NCI-H524 (cell line): ENCODE measurements at regions not wholly inside any gene's neighbourhood (a gene's known extent, or its start where the extent isn't known, plus 50 kb on each side); places are given as distances from the start of the nearest gene placed in this dataset.

Experiments used
- DNase-seq, 2 experiments: peaks; one replicate each; lab custom pipeline; 2025; lab: John Stamatoyannopoulos, UW

DNA sequence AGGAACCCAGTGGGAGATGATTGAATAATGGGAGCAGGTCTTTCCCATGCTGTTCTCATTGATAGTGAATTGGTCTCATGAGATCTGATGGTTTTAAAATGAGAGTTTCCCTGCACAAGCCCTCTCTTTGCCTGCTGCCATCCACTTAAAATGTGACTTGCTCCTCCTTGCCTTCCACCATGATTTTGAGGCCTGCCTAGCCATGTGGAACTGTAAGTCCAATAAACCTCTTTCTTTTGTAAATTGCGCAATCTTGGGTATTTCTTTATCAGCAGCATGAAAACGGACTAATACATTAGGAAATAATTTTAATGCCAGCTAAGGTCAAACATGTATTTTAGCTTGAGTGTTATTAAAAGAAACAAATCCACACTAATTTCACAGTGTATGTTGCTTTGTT is 517.6 kb upstream of the ALCAM start:
- no peak for DNase-seq

DNA sequence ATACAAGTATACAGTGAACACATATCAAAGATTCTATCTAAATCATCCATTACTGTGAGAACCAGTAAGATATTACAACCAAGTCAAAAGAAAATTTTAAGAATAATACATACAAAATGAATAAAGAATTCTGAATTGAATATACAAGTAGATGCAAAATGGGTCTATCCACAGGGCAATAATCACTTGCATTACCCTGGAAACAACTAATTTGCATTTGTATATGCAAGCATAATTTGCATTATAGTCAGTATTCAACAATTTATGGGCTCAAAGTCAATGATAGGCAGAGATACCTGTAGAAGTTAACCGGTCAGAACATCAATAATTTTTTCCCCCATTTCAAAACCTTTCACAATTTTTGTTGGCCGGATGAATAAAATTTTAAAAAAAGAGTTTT is 512.2 kb upstream of the ALCAM start:
- no peak for DNase-seq

DNA sequence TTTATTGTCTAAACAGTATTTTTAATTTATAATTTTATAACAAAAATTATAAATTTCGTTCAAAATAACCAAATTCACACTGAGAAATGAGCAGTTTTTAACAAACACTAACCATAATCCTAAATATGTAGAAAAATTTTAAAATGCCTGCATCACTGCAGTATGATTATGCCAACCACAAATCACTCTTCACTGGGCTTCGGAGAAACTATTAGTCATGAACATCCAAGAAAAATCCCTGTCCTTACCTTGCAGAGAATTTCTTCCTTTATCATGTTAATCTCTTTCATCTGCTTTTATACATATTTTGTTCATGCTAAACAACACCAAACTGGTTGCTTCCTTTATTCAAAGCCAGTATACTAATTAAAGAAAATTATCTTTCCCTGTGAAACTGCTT is 511.0 kb upstream of the ALCAM start:
- no peak for DNase-seq

GRCh38 chr3:104856741-104857140 is 510.0 kb upstream of the ALCAM start:
- no peak for DNase-seq

GRCh38 chr3:104868291-104868690 is 498.4 kb upstream of the ALCAM start:
- DNase-seq = no peak

DNA sequence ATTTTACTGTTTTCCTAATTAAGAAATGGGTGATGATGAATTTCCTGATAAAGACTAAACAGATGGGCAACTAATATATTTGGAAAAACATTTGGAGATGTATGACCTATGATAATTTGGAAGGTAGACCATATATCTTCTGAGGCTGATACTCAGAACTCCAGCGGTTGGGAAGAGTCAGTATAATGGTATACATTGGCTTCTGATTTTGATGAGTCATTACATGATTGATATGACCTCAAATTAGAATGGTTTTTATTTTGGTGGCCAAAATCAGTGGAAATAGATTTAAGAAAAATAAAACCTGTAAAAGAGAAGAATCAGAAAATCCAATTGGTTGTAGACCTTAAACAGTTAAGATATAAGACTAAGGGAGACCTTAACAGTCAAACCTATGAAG is 496.4 kb upstream of the ALCAM start:
- no peak for DNase-seq

DNA sequence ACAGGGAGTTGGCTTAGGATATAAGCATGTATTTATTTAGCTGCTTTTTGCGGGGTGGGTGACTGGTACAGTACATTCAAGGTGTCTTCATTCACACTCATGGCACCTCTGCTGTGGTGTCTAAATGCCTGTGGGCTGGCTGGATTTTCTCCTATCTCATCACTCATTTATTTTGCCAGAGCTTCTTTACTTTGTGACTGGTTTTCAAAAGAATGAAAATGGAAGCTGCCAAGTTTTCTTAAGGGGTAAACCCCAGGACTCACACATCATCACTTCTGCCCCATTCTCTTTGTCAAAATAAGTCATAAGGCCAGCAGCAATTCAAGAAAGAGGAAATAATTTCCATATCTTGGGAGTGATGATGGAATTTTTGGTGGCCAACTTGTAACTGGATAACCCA is 493.4 kb upstream of the ALCAM start:
- no peak for DNase-seq

- no peak for DNase-seq
These were observed 488.3 kb upstream of the ALCAM start for GRCh38 chr3:104878395-104878794.

DNA sequence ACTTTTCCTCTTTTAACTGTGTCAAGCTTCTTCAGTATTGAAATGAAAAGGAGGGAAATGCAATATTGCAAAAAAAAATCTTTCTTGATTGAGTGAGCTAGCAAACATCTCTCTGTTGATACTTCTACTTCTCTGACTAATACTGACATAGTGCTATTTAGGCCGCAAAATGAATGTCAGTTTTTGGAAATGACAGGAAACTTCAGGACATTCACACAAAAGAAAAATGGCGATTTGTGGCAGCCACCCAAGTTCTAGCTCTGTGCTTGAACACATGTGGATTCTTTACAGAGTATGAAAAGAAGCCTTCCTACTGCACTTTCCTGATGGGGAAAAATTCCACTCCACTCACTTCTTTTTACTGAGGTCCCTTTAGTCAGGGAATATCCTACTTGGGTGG is 486.8 kb upstream of the ALCAM start:
- no peak for DNase-seq

DNA sequence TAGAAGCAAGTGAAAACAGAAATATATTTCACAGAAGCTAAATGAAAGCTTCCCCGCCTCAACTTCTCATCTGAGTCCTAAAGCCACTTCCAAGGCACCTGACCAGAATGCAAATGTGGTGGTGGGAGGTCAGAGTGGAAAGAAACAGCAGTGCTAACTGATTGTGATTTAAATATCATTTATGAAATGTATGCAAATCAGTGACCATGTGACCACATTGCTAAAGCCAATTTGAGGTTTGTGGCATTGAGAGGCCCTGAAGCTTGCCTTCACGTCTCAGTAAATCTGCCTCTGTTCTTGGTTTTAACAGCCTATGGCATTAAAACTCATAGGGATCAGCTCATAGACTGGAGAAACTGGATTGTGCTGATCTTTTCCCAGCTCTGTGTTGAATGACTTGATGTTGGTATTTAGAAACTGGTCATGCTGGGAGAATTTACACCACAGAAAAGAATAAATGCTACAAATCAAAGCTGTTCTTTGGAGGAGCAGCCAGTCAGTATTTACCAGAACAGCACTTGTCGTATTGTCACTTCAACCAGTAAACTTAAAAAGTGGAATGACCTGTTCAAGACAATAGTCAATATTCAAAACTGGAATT is 481.4 kb upstream of the ALCAM start:
- no peak for DNase-seq

DNA sequence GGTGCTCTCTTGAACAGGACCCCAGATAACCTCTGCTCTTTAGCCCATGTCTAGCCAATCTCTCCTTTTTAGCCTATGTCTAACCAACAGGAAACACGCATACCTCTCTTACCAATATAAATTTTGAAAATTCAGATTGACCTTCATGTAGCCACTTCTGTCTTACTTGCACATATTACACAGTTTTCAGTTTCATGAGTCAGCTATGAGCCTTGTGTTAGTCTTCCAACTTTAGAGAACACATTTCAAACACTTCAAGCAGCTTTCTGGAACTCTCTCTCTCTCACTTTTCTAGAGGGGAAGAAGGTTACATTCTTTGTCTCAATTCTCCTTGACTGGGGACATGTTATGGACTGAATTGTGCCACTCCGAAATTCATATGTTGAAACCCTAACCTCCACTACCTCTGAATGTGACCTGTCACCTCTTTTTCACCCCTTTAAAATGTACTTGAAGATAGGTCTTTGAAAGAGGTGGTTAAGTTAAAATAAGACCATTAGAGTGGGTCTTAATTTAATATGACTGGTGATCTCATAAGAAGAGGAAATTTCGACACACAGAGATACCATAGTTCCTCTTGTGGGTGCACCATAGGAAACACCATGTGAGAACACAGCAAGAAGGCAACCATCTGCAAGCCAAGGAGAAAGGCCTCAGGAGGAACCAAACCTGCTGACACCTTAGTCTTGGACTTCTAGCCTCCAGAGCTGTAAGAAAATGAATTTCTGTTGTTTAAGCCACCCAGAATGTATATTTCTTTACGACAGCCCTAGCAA is 480.3 kb upstream of the ALCAM start:
- no peak for DNase-seq

DNA sequence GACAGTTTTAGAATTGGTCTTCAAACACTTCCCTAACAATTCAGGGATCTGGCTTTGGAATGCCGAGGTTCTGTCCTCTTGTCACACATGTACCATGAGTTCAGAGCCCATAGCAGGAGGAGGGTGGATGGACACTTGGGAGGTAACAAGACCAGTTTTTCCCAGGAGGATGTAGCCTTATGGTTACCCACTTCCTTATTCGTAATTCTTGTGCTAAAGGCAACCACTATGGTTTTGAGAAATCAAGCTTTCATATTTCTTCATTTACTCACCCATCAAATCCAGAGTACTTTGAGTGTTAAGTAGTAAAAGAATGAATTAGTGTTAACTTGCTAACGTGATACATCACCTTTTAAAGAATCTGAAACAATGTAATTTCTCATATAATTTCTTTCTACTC is 479.6 kb upstream of the ALCAM start:
- no peak for DNase-seq

- DNase-seq = no peak
These were observed 479.1 kb upstream of the ALCAM start for GRCh38 chr3:104887619-104888018.

GRCh38 chr3:104892044-104892443 is 474.7 kb upstream of the ALCAM start:
- no peak for DNase-seq

DNA sequence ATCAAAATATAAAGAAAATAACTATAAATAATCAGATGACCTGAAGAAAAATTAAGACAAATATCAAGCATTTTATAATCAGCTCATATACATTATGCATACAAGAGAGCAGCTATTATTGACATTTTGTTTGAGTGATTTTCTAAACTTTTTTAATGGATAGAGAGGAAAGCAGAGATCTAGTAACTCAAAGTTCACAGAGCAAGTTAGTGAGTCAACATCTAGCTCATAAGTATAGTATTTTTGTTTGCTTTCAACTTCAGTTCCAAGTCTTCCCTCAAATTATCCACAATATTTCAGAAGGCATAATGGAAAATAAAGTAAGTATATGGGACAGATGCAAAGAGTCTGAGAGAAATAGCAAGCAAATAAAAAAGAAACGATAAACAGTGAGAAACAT is 470.1 kb upstream of the ALCAM start:
- DNase-seq = no peak

DNA sequence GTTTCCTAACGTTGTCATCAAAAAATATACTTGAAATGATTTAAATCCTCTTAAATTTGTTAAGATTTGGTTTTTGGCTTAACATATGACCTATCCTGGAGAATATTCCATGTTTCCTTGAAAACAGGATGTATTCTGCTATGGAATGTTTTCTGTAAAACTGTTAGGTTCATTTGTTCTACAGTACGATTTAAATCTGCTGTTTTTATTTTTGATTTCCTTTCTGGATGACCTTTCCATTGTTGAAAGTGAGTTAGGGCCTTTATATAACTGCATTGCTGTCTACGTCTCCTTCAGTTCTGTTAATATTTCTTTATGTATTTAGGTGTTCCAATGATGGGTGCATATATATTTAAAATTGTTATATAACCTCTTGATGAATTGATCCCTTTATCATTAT is 465.3 kb upstream of the ALCAM start:
- no peak for DNase-seq

- DNase-seq = no peak
These were observed 463.6 kb upstream of the ALCAM start for GRCh38 chr3:104903064-104903463.

DNA sequence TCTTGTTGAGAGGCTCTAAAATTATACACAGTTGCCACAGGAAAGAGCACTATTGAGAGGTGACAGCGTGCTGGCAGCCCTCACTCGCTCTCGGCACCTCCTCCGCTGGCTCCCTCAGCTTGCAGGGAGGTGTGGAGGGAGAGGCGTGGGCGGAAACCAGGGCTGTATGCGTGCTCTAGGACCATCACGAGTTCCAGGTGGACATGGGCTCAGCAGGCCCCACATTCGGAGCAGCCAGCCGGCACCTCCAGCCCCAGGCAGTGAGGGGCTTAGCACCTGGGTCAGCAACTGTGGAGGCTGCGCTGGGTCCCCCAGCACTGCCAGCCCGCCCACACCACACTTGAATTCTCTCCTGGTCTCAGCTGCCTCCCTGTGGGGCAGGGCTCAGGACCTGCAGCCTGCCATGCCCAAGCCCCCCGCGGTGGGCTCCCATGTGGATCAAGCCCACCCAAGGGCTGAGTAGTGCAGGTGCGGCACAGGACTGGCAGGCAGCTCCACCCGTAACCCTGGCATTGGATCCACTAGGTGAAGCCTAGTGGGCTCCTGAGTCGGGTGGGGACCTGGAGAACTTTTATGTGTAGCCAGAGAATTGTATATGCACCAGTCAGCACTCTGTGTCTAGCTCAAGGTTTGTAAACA is 460.6 kb upstream of the ALCAM start:
- DNase-seq = no peak

DNA sequence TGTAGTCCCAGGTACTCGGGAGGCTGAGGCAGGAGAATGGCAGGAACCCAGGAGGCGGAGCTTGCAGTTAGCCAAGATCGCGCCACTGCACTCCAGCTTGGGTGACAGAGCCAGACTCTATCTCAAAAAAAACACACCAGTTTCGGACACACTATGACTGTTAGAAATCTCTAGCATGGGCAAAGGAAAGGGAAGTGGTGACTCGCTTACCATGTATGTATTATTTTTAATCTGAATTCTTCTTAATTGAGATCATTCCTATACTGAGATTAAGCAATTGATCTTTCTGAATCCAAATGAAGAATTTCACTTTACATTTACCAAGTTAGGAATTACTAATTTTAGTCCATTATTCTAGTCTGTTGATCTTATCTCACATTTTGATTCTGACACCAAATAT is 459.2 kb upstream of the ALCAM start:
- no peak for DNase-seq

DNA sequence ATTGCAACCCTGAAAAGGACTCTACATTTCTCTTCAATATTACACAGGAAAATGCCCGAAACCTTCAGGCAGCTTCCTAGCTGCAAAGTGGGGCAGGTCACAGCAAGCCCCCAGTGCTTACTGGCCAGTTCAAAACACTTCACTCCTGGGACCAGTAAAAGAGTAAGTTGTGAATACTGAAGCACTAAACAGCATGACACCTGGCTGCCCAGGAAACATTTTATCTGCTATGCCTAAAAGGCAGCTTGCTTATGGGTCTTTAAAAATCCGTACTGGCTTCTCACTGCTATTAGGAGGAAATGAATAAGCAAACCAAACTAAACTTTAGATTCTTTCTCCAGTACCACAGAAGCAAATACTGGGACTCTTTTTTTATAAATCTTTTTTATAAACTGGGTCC is 457.9 kb upstream of the ALCAM start:
- peak; percentile 14 to 68 for DNase-seq

GRCh38 chr3:104909198-104909597 is 457.5 kb upstream of the ALCAM start:
- DNase-seq = peak; percentile 92 to 99

GRCh38 chr3:104909721-104910120 is 457.0 kb upstream of the ALCAM start:
- peak in 1 of 2 experiments; percentile 43 for DNase-seq

GRCh38 chr3:104911376-104911775 is 455.3 kb upstream of the ALCAM start:
- no peak for DNase-seq

DNA sequence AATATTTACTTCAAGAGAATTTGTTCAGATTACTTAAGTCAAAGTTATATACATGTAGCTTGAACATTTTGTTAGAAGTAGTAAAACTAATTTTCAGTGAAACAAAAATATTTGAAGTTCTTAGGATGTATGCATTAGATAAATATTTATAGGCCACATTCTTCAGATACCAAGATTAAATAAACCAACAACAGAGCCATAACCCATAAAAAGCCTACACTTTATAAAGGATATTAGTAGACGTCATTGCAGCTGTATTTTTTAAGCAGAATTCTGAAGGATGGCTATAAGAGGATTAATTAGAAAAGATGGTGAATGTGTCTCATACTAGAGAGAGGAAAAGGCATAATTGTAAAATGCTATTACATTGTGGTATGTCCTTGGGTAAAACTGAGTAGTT is 449.7 kb upstream of the ALCAM start:
- DNase-seq = no peak
